Endothelial cell of umbilical vein (primary cell): ENCODE measurements at regions not wholly inside any gene's neighbourhood (a gene's known extent, or its start where the extent isn't known, plus 50 kb on each side); places are given as distances from the start of the nearest gene placed in this dataset.

Source experiments
- BruUV-seq: library from RNA; stranded (reverse); fragments of 400-500 nt; replicated peaks from 2 replicates; lab custom pipeline; 2021; lab: Mats Ljungman, UMichigan
- CTCF ChIA-PET: fragments of 300-600, 350-600 bp; sonication (Branson Sonifier 250); formaldehyde crosslinking; loops from one replicate; lab custom pipeline; 2021; ENCODE audit warnings: antibody characterized with exemption, inconsistent platforms; lab: Charles Lee
- POLR2A ChIA-PET: fragments of 300-600, 350-600 bp; sonication (Branson Sonifier 250); formaldehyde crosslinking; loops from one replicate; lab custom pipeline; 2021; ENCODE audit warnings: antibody characterized with exemption, inconsistent platforms; lab: Charles Lee
- DNase-seq: peaks from one replicate; pipeline ENCODE4 v3.0.0-alpha.2; 2011; ENCODE audit warnings: low read depth, low spot score
- FAIRE-seq: peaks from 2 replicates; lab custom pipeline; 2011; peaks lifted over from hg19 to GRCh38; lab: Jason Lieb, UNC
- H2AFZ ChIP-seq: 2 replicates; pipeline ENCODE4 v1.6.0; 2012; ENCODE audit warnings: low read depth, low read length, control low read depth, inconsistent platforms
- H3K27ac ChIP-seq: 2 replicates; pipeline ENCODE4 v1.5.1; 2011; ENCODE audit warnings: low read depth, mild to moderate bottlenecking, control low read depth, low read length, moderate library complexity; ENCODE audit not compliant: insufficient read depth
- H3K27me3 ChIP-seq, 2 experiments: 2 replicates each; pipeline versions ENCODE4 v1.6.0 to v1.6.1; 2011; ENCODE audit warnings: low read length in 2 of 2, mixed read lengths in 1 of 2; ENCODE audit not compliant: control insufficient read depth in 2 of 2, insufficient read depth in 2 of 2
- H3K36me3 ChIP-seq, 2 experiments: 2 replicates in 1 of 2; 3 replicates in 1 of 2; pipeline ENCODE4 v1.5.1; 2011; ENCODE audit warnings: low read length in 2 of 2, mild to moderate bottlenecking in 1 of 2, moderate library complexity in 1 of 2; ENCODE audit not compliant: control insufficient read depth in 2 of 2, insufficient read depth in 2 of 2; ENCODE audit errors: extremely low read depth in 1 of 2
- H3K4me1 ChIP-seq: 3 replicates; pipeline ENCODE4 v1.5.1; 2011; ENCODE audit warnings: mild to moderate bottlenecking, low read length; ENCODE audit not compliant: control insufficient read depth, insufficient read depth; ENCODE audit errors: extremely low read depth
- H3K4me2 ChIP-seq: 2 replicates; pipeline ENCODE4 v1.6.1; 2011; ENCODE audit warnings: low read length, control low read depth, mixed read lengths; ENCODE audit not compliant: insufficient read depth
- H3K4me3 ChIP-seq, 3 experiments: fragments of 200-600 bp in 1 of 3; sonication (generic), shearing (Covaris generic) in 1 of 3; replicated peaks in 1 of 3; 2 replicates each; pipeline ENCODE4 v1.5.1; 2011 to 2016; ENCODE audit warnings: control low read depth in 3 of 3, low read length in 3 of 3, mild to moderate bottlenecking in 2 of 3, inconsistent platforms in 1 of 3, low read depth in 1 of 3, moderate library complexity in 1 of 3; ENCODE audit not compliant: insufficient read depth in 1 of 3
- H3K79me2 ChIP-seq: 2 replicates; pipeline ENCODE4 v1.6.0; 2012; ENCODE audit warnings: low read length, inconsistent platforms; ENCODE audit not compliant: control insufficient read depth, insufficient read depth
- H3K9ac ChIP-seq: replicated peaks from 2 replicates; pipeline ENCODE3; 2011; ENCODE audit warnings: low read length, control low read depth; ENCODE audit not compliant: insufficient read depth; ENCODE audit errors: extremely low read depth
- H3K9me1 ChIP-seq: replicated peaks from 3 replicates; pipeline ENCODE4 v1.6.0; 2011; ENCODE audit warnings: mild to moderate bottlenecking, low read length; ENCODE audit not compliant: control insufficient read depth, insufficient read depth; ENCODE audit errors: extremely low read depth
- H3K9me3 ChIP-seq: replicated peaks from 2 replicates; pipeline ENCODE4 v1.5.1; 2012; ENCODE audit warnings: low read length, inconsistent platforms; ENCODE audit not compliant: control insufficient read depth, insufficient read depth
- H4K20me1 ChIP-seq: replicated peaks from 2 replicates; pipeline ENCODE3; 2011; ENCODE audit warnings: mild to moderate bottlenecking, low read length; ENCODE audit not compliant: control insufficient read depth, insufficient read depth; ENCODE audit errors: extremely low read depth
- EZH2 ChIP-seq: IDR thresholded peaks from 2 replicates; pipeline ENCODE4 v1.6.1; 2012; ENCODE audit warnings: borderline replicate concordance, low read depth, mild to moderate bottlenecking, moderate library complexity, low read length, inconsistent platforms; ENCODE audit not compliant: severe bottlenecking
- FOS ChIP-seq: IDR thresholded peaks from 2 replicates; pipeline ENCODE4 v1.6.1; 2011; ENCODE audit warnings: mild to moderate bottlenecking, low read length, moderate library complexity, borderline replicate concordance; ENCODE audit not compliant: insufficient read depth
- GATA2 ChIP-seq: IDR thresholded peaks from 2 replicates; pipeline ENCODE4 v1.7.0; 2011; ENCODE audit warnings: low read depth, mild to moderate bottlenecking, moderate library complexity, mixed read lengths, low read length; ENCODE audit not compliant: insufficient read length, insufficient read depth
- JUN ChIP-seq: IDR thresholded peaks from 2 replicates; pipeline ENCODE4 v1.6.1; 2011; ENCODE audit warnings: borderline replicate concordance, low read depth; ENCODE audit not compliant: insufficient read length, insufficient read depth
- MYC ChIP-seq: IDR thresholded peaks from one replicate; pipeline ENCODE4 v1.6.1; 2011; ENCODE audit warnings: mild to moderate bottlenecking, low read depth, low read length
- POLR2A ChIP-seq: IDR thresholded peaks from 2 replicates; pipeline ENCODE4 v1.6.1; 2012; ENCODE audit warnings: low read depth, mild to moderate bottlenecking, control low read depth, low read length
- POLR2AphosphoS5 ChIP-seq: IDR thresholded peaks from 2 replicates; pipeline ENCODE4 v1.6.1; 2012; ENCODE audit warnings: low read depth, mild to moderate bottlenecking, control low read depth, low read length, moderate library complexity; ENCODE audit not compliant: insufficient read depth
- dilution Hi-C: fragments of 300-500 bp; cut with MboI; formaldehyde crosslinking; loops from one replicate; pipeline ENCODE4 v1.15.0; 2019; ENCODE audit warnings: low sequenced_read_pairs; ENCODE audit not compliant: extremely low pct_ligation_motif_present
- intact Hi-C: fragments of 100-400 bp; cut with micrococcal nuclease; formaldehyde crosslinking; loops from one replicate; pipeline ENCODE4 v1.10.0; 2022
- TF ChIP-seq, protein P1 (sequence below): IDR thresholded peaks from 2 replicates; pipeline ENCODE4 v1.6.1; 2011; ENCODE audit not compliant: insufficient read depth, insufficient read length
- TF ChIP-seq, protein P2 (sequence below), 2 donors: IDR thresholded peaks; 1 replicate in 1 of 2; 2 replicates in 1 of 2; pipeline ENCODE4 v1.5.1; 2011; ENCODE audit warnings: low read length in 2 of 2, mild to moderate bottlenecking in 2 of 2, moderate library complexity in 2 of 2, control low read depth in 1 of 2, inconsistent platforms in 1 of 2, low read depth in 1 of 2; ENCODE audit not compliant: insufficient read depth in 1 of 2; ENCODE audit errors: extremely low read depth in 1 of 2

DNA sequence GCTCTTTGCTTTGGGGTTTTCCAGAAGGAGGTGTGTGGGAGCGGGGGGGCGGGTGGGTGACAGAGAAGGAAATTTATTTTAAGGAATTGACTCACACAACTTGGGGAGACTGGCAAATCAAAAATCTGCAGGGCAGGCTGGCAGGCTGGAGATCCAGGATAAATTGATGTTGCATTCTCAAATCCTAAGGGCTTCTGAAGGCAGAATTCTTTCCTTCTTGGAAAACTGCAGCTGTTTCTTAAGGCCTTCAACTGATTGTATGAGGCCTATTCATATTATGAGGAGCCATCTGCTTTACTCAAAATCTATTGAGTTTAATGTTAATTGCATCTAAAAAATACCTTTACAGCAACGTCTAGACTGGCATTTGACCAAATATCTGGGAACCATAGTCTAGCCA is 1528.8 kb upstream of the LRRTM3 start:
- no peak for DNase-seq
- no TSS peak for BruUV-seq
- H2AFZ ChIP-seq = no peak overlapping the region
- dilution Hi-C loops (no loop called here), intact Hi-C loops (no loop called here)
- no peak for TF ChIP-seq JUN
- TF ChIP-seq EZH2 = no peak
- no peak for TF ChIP-seq POLR2A
- no peak for TF ChIP-seq GATA2
- no peak for TF ChIP-seq POLR2AphosphoS5
- TF ChIP-seq FOS = no peak
- no peak for TF ChIP-seq MYC
- TF ChIP-seq, protein P1, sequence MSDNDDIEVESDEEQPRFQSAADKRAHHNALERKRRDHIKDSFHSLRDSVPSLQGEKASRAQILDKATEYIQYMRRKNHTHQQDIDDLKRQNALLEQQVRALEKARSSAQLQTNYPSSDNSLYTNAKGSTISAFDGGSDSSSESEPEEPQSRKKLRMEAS = no peak
- H3K36me3 ChIP-seq = no peaks in the 10 kb centered on the region
- no peak overlapping the region for H3K27ac ChIP-seq
- ChIA-PET POLR2A (no interaction called here), CTCF (no interaction called here)
- FAIRE-seq = no peak
- H3K4me2 ChIP-seq = no peak overlapping the region
- peaks cover 6% of the 10 kb centered on the region for H3K4me1 ChIP-seq
- no peaks in the 10 kb centered on the region for H3K79me2 ChIP-seq
- H3K9me3 ChIP-seq = no peaks in the 10 kb centered on the region
- no peaks in the 10 kb centered on the region for H3K27me3 ChIP-seq
- no peak overlapping the region for H3K9ac ChIP-seq
- no peaks in the 10 kb centered on the region for H3K9me1 ChIP-seq
- no peak overlapping the region for H3K4me3 ChIP-seq
- H4K20me1 ChIP-seq = no peaks in the 10 kb centered on the region

DNA sequence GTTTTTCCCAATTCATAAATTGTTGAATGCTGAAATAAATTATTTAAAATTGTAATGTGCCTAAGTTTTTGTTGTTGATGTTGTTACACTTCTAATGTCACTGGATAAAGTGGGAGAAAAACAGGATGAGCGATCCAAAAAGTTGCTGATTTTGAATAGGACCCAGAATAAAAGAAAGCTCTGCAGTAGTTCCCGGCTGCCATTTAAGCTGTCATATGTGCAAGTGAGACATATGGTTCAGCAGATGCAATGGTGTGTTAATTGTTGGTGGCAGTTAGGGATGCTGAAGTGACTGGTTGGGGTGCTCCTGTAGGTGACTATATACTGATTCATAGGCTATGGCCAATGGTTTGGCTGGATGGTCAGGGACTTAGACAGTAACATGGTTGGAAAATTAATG is 1517.4 kb upstream of the LRRTM3 start:
- Histone ChIP-seq H3K4me1 (no peaks in the 10 kb centered on the region), H3K9ac (no peak overlapping the region), H4K20me1 (no peaks in the 10 kb centered on the region), H3K27me3 (no peaks in the 10 kb centered on the region), H3K4me3 (no peak overlapping the region), H2AFZ (no peak overlapping the region), H3K9me3 (no peaks in the 10 kb centered on the region), H3K27ac (no peak overlapping the region), H3K36me3 (no peaks in the 10 kb centered on the region), H3K79me2 (no peaks in the 10 kb centered on the region), H3K4me2 (no peak overlapping the region), H3K9me1 (no peaks in the 10 kb centered on the region)
- dilution Hi-C loops (no loop called here), intact Hi-C loops (no loop called here)
- TF ChIP-seq MYC (no peak), POLR2AphosphoS5 (no peak), GATA2 (no peak), POLR2A (no peak), FOS (no peak), EZH2 (no peak), JUN (no peak)
- TF ChIP-seq, protein P2, sequence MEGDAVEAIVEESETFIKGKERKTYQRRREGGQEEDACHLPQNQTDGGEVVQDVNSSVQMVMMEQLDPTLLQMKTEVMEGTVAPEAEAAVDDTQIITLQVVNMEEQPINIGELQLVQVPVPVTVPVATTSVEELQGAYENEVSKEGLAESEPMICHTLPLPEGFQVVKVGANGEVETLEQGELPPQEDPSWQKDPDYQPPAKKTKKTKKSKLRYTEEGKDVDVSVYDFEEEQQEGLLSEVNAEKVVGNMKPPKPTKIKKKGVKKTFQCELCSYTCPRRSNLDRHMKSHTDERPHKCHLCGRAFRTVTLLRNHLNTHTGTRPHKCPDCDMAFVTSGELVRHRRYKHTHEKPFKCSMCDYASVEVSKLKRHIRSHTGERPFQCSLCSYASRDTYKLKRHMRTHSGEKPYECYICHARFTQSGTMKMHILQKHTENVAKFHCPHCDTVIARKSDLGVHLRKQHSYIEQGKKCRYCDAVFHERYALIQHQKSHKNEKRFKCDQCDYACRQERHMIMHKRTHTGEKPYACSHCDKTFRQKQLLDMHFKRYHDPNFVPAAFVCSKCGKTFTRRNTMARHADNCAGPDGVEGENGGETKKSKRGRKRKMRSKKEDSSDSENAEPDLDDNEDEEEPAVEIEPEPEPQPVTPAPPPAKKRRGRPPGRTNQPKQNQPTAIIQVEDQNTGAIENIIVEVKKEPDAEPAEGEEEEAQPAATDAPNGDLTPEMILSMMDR (IDR thresholded peaks at IDR 0.05; ENCODE audit: extremely low read depth in 1 of 2, insufficient read depth in 1 of 2, low read depth in 1 of 2, low read length in 2 of 2) = no peak
- TF ChIP-seq, protein P1 = no peak
- CTCF ChIA-PET = no interaction called here
- no TSS peak for BruUV-seq
- FAIRE-seq (no peak), DNase-seq (no peak)
- POLR2A ChIA-PET = no interaction called here
